DND-41 (cell line): ENCODE measurements at regions not wholly inside any gene's neighbourhood (a gene's known extent, or its start where the extent isn't known, plus 50 kb on each side); places are given as distances from the start of the nearest gene placed in this dataset.

Experiments
- ATAC-seq: fragments of 200-7000 bp; cut with Tn5 transposase; 3 replicates; pipeline ENCODE4 v1.9.1; 2021; ENCODE audit warnings: low read depth; ENCODE audit not compliant: insufficient read depth
- DNase-seq: peaks from one replicate; pipeline ENCODE4 v3.0.0-alpha.2; 2020
- H2AFZ ChIP-seq: 2 replicates; pipeline ENCODE4 v1.6.0; 2012; ENCODE audit warnings: low read depth, low read length
- H3K27ac ChIP-seq: 2 replicates; pipeline ENCODE4 v1.5.1; 2012; ENCODE audit warnings: low read length, inconsistent platforms
- H3K27me3 ChIP-seq: fragments of 200-600 bp; sonication (generic); 2 replicates; pipeline ENCODE4 v1.6.0; 2012; ENCODE audit warnings: low read length, mild to moderate bottlenecking, inconsistent platforms; ENCODE audit not compliant: insufficient read depth, poor library complexity
- H3K36me3 ChIP-seq: 2 replicates; pipeline ENCODE4 v1.5.1; 2012; ENCODE audit warnings: low read length, inconsistent platforms; ENCODE audit not compliant: insufficient read depth
- H3K4me1 ChIP-seq: 2 replicates; pipeline ENCODE4 v1.5.1; 2012; ENCODE audit warnings: mild to moderate bottlenecking, low read length; ENCODE audit not compliant: insufficient read depth
- H3K4me2 ChIP-seq: 2 replicates; pipeline ENCODE4 v1.6.0; 2012; ENCODE audit warnings: mild to moderate bottlenecking, moderate library complexity, low read length, inconsistent platforms; ENCODE audit not compliant: insufficient read depth
- H3K4me3 ChIP-seq, 2 experiments: fragments of 200-600 bp in 1 of 2; shearing (Covaris generic) in 1 of 2; 2 replicates each; pipeline ENCODE4 v1.5.1; 2012 to 2016; ENCODE audit warnings: inconsistent platforms in 2 of 2, low read length in 2 of 2, mild to moderate bottlenecking in 2 of 2, low read depth in 1 of 2, moderate library complexity in 1 of 2
- H3K79me2 ChIP-seq: 2 replicates; pipeline ENCODE4 v1.6.0; 2012; ENCODE audit warnings: low read length, inconsistent platforms; ENCODE audit not compliant: insufficient read depth
- H3K9ac ChIP-seq: 2 replicates; pipeline ENCODE4 v1.6.0; 2012; ENCODE audit warnings: low read depth, mild to moderate bottlenecking, inconsistent platforms, low read length, moderate library complexity
- H3K9me3 ChIP-seq: 2 replicates; pipeline ENCODE4 v1.5.1; 2012; ENCODE audit warnings: low read length, moderate library complexity, mild to moderate bottlenecking, inconsistent platforms; ENCODE audit not compliant: insufficient read depth, severe bottlenecking
- H4K20me1 ChIP-seq: 2 replicates; pipeline ENCODE4 v1.6.0; 2012; ENCODE audit warnings: low read length; ENCODE audit not compliant: insufficient read depth
- CTCF ChIP-seq: IDR thresholded peaks from 2 replicates; pipeline ENCODE4 v1.5.1; 2012; ENCODE audit warnings: borderline replicate concordance, low read length, moderate library complexity, mild to moderate bottlenecking; ENCODE audit not compliant: poor library complexity, severe bottlenecking; ENCODE audit errors: extremely low read depth
- EZH2 ChIP-seq: IDR thresholded peaks from 3 replicates; pipeline ENCODE4 v1.6.1; 2012; ENCODE audit warnings: borderline replicate concordance, low read depth, mild to moderate bottlenecking, moderate library complexity, low read length, inconsistent platforms; ENCODE audit not compliant: severe bottlenecking

- Histone ChIP-seq H3K4me1 (no peaks in the 10 kb centered on the region), H3K27me3 (no peaks in the 10 kb centered on the region)
- TF ChIP-seq CTCF (no peak), EZH2 (no peak)
Observed at GRCh38 chr2:221876016-221876415, 303.9 kb upstream of the EPHA4 start.

GRCh38 chr2:221874444-221874843, 302.3 kb upstream of the EPHA4 start:
- DNase-seq (no peak), ATAC-seq (no peak)
- Histone ChIP-seq H3K4me3 (no peak overlapping the region), H3K36me3 (no peaks in the 10 kb centered on the region), H3K9me3 (no peaks in the 10 kb centered on the region), H3K79me2 (no peaks in the 10 kb centered on the region), H3K9ac (no peak overlapping the region), H3K4me1 (no peaks in the 10 kb centered on the region), H2AFZ (no peak overlapping the region), H4K20me1 (no peaks in the 10 kb centered on the region), H3K27me3 (no peaks in the 10 kb centered on the region), H3K27ac (no peak overlapping the region), H3K4me2 (no peak overlapping the region)
- TF ChIP-seq CTCF (no peak), EZH2 (no peak)

More at GRCh38 chr2:221876016-221876415, 303.9 kb upstream of the EPHA4 start:
- Histone ChIP-seq H3K9me3 (no peaks in the 10 kb centered on the region), H3K9ac (no peak overlapping the region), H3K4me2 (no peak overlapping the region), H2AFZ (no peak overlapping the region), H3K4me3 (no peak overlapping the region), H3K27ac (no peak overlapping the region), H3K79me2 (no peaks in the 10 kb centered on the region), H3K36me3 (no peaks in the 10 kb centered on the region), H4K20me1 (no peaks in the 10 kb centered on the region)
- ATAC-seq (no peak), DNase-seq (no peak)

GRCh38 chr2:221857719-221858118, 285.6 kb upstream of the EPHA4 start:
- TF ChIP-seq CTCF = no peak
- TF ChIP-seq EZH2 = no peak
- Histone ChIP-seq H4K20me1 (no peaks in the 10 kb centered on the region), H3K36me3 (no peaks in the 10 kb centered on the region), H3K4me3 (no peak overlapping the region), H3K79me2 (no peaks in the 10 kb centered on the region), H3K9me3 (no peaks in the 10 kb centered on the region), H3K4me2 (no peak overlapping the region), H3K4me1 (no peaks in the 10 kb centered on the region), H2AFZ (no peak overlapping the region), H3K27me3 (no peaks in the 10 kb centered on the region), H3K27ac (no peak overlapping the region), H3K9ac (no peak overlapping the region)
- DNase-seq (no peak), ATAC-seq (no peak)

GRCh38 chr2:221853297-221853696, 281.2 kb upstream of the EPHA4 start:
- Histone ChIP-seq H3K79me2 (no peaks in the 10 kb centered on the region), H4K20me1 (no peaks in the 10 kb centered on the region), H3K9me3 (no peaks in the 10 kb centered on the region), H3K4me3 (no peak overlapping the region), H3K9ac (no peak overlapping the region), H3K27ac (no peak overlapping the region), H3K4me2 (no peak overlapping the region), H2AFZ (no peak overlapping the region), H3K36me3 (no peaks in the 10 kb centered on the region), H3K4me1 (no peaks in the 10 kb centered on the region), H3K27me3 (no peaks in the 10 kb centered on the region)
- DNase-seq (no peak), ATAC-seq (no peak)
- TF ChIP-seq EZH2 (no peak), CTCF (no peak)
